ENCODE measurements at regions not wholly inside any gene's neighbourhood (a gene's known extent, or its start where the extent isn't known, plus 50 kb on each side); places are given as distances from the start of the nearest gene placed in this dataset.

DNA sequence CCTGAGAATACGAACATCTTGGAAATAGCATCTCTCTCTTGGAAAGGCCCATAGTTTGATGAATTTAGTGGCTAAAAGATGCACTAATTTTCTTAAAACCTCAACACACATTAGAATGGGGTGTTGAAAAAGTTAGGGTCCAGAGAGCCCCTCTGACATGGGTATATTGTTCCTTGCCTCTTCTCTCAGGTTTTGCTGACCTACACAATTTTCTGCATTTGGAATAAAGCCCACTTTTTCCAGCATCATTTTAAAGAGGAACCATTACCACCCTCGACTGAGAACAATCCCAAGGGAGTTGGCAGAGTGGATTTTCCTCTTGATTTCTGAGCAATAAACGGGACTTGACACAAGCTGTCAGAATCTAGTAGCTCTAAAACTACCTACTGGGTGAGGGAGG lies 156.1 kb downstream of the PMP22 start (continued):
- TF ChIP-seq NR2C2 (CRISPR knock-in tag; IDR thresholded peaks at IDR 0.05) (no peak), TEAD1 (CRISPR knock-in tag; IDR thresholded peaks at IDR 0.05) (no peak), ETV6 (CRISPR knock-in tag; IDR thresholded peaks at IDR 0.05) (no peak), ZNF232 (CRISPR knock-in tag; IDR thresholded peaks at IDR 0.05) (no peak), SMAD3 (CRISPR knock-in tag; IDR thresholded peaks at IDR 0.05; ENCODE audit: borderline replicate concordance) (no peak)
- TF ChIP-seq, protein P1, sequence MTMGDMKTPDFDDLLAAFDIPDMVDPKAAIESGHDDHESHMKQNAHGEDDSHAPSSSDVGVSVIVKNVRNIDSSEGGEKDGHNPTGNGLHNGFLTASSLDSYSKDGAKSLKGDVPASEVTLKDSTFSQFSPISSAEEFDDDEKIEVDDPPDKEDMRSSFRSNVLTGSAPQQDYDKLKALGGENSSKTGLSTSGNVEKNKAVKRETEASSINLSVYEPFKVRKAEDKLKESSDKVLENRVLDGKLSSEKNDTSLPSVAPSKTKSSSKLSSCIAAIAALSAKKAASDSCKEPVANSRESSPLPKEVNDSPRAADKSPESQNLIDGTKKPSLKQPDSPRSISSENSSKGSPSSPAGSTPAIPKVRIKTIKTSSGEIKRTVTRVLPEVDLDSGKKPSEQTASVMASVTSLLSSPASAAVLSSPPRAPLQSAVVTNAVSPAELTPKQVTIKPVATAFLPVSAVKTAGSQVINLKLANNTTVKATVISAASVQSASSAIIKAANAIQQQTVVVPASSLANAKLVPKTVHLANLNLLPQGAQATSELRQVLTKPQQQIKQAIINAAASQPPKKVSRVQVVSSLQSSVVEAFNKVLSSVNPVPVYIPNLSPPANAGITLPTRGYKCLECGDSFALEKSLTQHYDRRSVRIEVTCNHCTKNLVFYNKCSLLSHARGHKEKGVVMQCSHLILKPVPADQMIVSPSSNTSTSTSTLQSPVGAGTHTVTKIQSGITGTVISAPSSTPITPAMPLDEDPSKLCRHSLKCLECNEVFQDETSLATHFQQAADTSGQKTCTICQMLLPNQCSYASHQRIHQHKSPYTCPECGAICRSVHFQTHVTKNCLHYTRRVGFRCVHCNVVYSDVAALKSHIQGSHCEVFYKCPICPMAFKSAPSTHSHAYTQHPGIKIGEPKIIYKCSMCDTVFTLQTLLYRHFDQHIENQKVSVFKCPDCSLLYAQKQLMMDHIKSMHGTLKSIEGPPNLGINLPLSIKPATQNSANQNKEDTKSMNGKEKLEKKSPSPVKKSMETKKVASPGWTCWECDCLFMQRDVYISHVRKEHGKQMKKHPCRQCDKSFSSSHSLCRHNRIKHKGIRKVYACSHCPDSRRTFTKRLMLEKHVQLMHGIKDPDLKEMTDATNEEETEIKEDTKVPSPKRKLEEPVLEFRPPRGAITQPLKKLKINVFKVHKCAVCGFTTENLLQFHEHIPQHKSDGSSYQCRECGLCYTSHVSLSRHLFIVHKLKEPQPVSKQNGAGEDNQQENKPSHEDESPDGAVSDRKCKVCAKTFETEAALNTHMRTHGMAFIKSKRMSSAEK (CRISPR knock-in tag; IDR thresholded peaks at IDR 0.05; ENCODE audit: borderline replicate concordance) = no peak
- TF ChIP-seq, protein P2, sequence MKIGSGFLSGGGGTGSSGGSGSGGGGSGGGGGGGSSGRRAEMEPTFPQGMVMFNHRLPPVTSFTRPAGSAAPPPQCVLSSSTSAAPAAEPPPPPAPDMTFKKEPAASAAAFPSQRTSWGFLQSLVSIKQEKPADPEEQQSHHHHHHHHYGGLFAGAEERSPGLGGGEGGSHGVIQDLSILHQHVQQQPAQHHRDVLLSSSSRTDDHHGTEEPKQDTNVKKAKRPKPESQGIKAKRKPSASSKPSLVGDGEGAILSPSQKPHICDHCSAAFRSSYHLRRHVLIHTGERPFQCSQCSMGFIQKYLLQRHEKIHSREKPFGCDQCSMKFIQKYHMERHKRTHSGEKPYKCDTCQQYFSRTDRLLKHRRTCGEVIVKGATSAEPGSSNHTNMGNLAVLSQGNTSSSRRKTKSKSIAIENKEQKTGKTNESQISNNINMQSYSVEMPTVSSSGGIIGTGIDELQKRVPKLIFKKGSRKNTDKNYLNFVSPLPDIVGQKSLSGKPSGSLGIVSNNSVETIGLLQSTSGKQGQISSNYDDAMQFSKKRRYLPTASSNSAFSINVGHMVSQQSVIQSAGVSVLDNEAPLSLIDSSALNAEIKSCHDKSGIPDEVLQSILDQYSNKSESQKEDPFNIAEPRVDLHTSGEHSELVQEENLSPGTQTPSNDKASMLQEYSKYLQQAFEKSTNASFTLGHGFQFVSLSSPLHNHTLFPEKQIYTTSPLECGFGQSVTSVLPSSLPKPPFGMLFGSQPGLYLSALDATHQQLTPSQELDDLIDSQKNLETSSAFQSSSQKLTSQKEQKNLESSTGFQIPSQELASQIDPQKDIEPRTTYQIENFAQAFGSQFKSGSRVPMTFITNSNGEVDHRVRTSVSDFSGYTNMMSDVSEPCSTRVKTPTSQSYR (CRISPR knock-in tag; IDR thresholded peaks at IDR 0.05) = no peak

DNA sequence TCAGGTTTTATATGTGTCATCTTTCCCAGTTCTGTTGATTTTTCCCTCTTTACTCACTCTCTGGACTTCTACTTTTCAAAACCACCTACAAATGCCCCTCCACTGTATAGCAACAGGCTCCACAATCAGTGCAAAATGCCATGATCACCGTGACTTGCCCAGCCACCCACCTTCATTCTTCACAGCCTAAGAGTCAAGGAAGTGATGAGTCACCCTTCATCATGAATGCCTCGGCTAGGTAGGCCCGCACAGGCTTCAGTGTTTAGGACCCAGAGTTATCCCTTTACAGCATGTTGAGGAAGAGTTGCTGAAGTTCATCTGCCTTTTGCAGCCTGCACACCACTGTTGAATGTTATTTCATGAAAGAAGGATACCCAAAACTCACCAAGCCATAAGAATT lies 158.6 kb downstream of the PMP22 start:
- CTCF ChIA-PET = no interaction called here
- H3K9me3 Mint-ChIP-seq = no peaks in the 10 kb centered on the region
- POLR2A ChIA-PET = no interaction called here
- no peak overlapping the region for H3K27ac Mint-ChIP-seq
- H3K4me1 Mint-ChIP-seq = peaks cover 7% of the 10 kb centered on the region
- DNase-seq (ENCODE audit: low spot score) = no peak
- H3K4me3 Mint-ChIP-seq = no peak overlapping the region
- peak; percentile 54 for ATAC-seq
- H3K27me3 Mint-ChIP-seq (ENCODE audit: low read depth) = no peaks in the 10 kb centered on the region
- no peaks in the 10 kb centered on the region for H3K36me3 Mint-ChIP-seq
- TF ChIP-seq SMAD4 (CRISPR knock-in tag; IDR thresholded peaks at IDR 0.05) (no peak), PRRX2 (CRISPR knock-in tag; IDR thresholded peaks at IDR 0.05) (no peak)

DNA sequence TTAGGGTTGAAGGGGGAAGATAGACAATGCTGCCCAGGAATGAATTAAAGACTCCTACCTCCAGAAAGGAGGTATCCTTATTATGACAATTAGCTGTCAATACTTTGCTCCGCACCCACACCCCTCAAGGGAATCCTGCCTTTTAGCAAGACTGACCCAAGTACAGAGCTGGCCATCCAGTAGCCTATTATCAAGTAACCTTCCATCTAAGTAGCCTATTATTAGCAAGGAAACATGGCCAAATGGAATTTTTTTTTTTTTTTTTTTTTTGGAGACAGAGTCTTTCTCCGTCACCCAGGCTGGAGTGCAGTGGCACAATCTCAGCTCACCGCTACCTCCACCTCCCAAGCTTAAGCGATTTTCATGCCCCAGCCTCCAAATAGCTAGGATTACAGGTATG lies 161.3 kb downstream of the PMP22 start:
- CTCF ChIA-PET = no interaction called here
- TF ChIP-seq, protein P3, sequence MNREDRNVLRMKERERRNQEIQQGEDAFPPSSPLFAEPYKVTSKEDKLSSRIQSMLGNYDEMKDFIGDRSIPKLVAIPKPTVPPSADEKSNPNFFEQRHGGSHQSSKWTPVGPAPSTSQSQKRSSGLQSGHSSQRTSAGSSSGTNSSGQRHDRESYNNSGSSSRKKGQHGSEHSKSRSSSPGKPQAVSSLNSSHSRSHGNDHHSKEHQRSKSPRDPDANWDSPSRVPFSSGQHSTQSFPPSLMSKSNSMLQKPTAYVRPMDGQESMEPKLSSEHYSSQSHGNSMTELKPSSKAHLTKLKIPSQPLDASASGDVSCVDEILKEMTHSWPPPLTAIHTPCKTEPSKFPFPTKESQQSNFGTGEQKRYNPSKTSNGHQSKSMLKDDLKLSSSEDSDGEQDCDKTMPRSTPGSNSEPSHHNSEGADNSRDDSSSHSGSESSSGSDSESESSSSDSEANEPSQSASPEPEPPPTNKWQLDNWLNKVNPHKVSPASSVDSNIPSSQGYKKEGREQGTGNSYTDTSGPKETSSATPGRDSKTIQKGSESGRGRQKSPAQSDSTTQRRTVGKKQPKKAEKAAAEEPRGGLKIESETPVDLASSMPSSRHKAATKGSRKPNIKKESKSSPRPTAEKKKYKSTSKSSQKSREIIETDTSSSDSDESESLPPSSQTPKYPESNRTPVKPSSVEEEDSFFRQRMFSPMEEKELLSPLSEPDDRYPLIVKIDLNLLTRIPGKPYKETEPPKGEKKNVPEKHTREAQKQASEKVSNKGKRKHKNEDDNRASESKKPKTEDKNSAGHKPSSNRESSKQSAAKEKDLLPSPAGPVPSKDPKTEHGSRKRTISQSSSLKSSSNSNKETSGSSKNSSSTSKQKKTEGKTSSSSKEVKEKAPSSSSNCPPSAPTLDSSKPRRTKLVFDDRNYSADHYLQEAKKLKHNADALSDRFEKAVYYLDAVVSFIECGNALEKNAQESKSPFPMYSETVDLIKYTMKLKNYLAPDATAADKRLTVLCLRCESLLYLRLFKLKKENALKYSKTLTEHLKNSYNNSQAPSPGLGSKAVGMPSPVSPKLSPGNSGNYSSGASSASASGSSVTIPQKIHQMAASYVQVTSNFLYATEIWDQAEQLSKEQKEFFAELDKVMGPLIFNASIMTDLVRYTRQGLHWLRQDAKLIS (CRISPR knock-in tag; IDR thresholded peaks at IDR 0.05; ENCODE audit: borderline replicate concordance) = no peak
- TF ChIP-seq, protein P4, sequence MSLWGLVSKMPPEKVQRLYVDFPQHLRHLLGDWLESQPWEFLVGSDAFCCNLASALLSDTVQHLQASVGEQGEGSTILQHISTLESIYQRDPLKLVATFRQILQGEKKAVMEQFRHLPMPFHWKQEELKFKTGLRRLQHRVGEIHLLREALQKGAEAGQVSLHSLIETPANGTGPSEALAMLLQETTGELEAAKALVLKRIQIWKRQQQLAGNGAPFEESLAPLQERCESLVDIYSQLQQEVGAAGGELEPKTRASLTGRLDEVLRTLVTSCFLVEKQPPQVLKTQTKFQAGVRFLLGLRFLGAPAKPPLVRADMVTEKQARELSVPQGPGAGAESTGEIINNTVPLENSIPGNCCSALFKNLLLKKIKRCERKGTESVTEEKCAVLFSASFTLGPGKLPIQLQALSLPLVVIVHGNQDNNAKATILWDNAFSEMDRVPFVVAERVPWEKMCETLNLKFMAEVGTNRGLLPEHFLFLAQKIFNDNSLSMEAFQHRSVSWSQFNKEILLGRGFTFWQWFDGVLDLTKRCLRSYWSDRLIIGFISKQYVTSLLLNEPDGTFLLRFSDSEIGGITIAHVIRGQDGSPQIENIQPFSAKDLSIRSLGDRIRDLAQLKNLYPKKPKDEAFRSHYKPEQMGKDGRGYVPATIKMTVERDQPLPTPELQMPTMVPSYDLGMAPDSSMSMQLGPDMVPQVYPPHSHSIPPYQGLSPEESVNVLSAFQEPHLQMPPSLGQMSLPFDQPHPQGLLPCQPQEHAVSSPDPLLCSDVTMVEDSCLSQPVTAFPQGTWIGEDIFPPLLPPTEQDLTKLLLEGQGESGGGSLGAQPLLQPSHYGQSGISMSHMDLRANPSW (CRISPR knock-in tag; conservative IDR thresholded peaks at IDR 0.05; ENCODE audit: low read depth) = no peak
- TF ChIP-seq, protein P5, sequence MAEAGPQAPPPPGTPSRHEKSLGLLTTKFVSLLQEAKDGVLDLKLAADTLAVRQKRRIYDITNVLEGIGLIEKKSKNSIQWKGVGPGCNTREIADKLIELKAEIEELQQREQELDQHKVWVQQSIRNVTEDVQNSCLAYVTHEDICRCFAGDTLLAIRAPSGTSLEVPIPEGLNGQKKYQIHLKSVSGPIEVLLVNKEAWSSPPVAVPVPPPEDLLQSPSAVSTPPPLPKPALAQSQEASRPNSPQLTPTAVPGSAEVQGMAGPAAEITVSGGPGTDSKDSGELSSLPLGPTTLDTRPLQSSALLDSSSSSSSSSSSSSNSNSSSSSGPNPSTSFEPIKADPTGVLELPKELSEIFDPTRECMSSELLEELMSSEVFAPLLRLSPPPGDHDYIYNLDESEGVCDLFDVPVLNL (CRISPR knock-in tag; IDR thresholded peaks at IDR 0.05; ENCODE audit: borderline replicate concordance, low read depth) = no peak
- TF ChIP-seq, protein P6, sequence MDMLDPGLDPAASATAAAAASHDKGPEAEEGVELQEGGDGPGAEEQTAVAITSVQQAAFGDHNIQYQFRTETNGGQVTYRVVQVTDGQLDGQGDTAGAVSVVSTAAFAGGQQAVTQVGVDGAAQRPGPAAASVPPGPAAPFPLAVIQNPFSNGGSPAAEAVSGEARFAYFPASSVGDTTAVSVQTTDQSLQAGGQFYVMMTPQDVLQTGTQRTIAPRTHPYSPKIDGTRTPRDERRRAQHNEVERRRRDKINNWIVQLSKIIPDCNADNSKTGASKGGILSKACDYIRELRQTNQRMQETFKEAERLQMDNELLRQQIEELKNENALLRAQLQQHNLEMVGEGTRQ (CRISPR knock-in tag; IDR thresholded peaks at IDR 0.05) = no peak
- H3K9me3 Mint-ChIP-seq = 0 out of 2 replicates have a peak, but pooled peaks cover under 1% of the 10 kb centered on the region
- no peaks in the 10 kb centered on the region for H3K36me3 Mint-ChIP-seq
- peaks cover 26% of the 10 kb centered on the region for H3K4me1 Mint-ChIP-seq
- DNase-seq (ENCODE audit: low spot score) (no peak), ATAC-seq (no peak)
- no peak overlapping the region for H3K27ac Mint-ChIP-seq
- POLR2A ChIA-PET = no interaction called here
- H3K4me3 Mint-ChIP-seq = no peak overlapping the region
- no peaks in the 10 kb centered on the region for H3K27me3 Mint-ChIP-seq (ENCODE audit: low read depth)

All from WTC11 (cell line).